ENCODE measurements at regions not wholly inside any gene's neighbourhood (a gene's known extent, or its start where the extent isn't known, plus 50 kb on each side); places are given as distances from the start of the nearest gene placed in this dataset.

DNA sequence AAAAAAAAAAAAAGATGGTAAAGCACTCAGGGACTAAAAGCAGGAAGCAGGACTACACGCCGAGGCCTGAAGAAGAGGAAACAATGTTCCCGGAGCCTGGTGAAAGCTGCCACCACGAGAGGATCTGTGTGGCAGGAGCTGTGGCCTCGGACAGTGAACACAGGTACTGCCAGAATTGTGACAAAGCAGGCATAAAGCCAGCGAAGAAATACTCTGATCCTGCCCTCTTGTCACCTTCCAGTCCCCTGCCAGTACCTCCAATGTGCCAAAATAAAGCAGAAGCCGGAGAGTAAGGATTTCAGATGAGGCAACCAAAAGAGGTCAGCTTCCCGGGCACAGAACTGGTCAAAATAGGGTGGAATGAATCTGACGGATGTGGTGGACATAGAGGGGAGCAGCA is 211.5 kb upstream of the TARS1 start:
- TF ChIP-seq, protein P1, sequence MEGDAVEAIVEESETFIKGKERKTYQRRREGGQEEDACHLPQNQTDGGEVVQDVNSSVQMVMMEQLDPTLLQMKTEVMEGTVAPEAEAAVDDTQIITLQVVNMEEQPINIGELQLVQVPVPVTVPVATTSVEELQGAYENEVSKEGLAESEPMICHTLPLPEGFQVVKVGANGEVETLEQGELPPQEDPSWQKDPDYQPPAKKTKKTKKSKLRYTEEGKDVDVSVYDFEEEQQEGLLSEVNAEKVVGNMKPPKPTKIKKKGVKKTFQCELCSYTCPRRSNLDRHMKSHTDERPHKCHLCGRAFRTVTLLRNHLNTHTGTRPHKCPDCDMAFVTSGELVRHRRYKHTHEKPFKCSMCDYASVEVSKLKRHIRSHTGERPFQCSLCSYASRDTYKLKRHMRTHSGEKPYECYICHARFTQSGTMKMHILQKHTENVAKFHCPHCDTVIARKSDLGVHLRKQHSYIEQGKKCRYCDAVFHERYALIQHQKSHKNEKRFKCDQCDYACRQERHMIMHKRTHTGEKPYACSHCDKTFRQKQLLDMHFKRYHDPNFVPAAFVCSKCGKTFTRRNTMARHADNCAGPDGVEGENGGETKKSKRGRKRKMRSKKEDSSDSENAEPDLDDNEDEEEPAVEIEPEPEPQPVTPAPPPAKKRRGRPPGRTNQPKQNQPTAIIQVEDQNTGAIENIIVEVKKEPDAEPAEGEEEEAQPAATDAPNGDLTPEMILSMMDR (conservative IDR thresholded peaks at IDR 0.05), result no peak

DNA sequence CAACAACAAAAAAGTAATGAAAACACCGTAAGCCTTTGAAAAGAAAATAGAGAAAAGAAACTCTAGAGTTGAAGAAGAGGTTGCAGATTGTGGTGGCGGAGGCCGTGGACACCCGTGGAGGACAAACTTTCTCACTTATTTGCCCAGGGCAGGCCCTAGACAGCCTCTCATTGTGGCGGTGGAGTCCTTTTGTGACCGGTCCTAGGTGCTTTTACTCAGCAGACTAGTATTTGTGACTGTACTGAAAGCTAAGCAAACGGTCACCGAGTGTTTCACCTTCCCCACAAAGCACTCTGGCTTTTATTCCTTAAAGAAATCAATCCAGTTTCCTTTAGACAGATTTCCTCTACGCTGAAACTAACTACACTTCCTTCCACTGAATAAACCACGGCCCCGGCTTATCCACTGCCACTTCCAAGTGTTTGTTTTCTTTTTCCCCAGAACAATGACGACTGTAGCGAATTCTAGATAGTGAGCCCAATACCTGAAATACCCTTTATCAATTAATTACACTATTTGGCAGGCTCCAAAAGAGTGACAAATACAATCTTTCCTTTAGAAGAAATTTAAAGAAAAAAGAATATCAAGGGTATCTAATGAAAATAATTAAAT is 210.2 kb upstream of the TARS1 start:
- Mint-ChIP-seq H3K36me3 (ENCODE audit: low read depth) (no peaks in the 10 kb centered on the region), H3K9me3 (peaks cover 9% of the 10 kb centered on the region), H3K27me3 (ENCODE audit: insufficient read depth) (no peaks in the 10 kb centered on the region), H3K4me1 (peaks cover 53% of the 10 kb centered on the region), H3K27ac (peak overlapping the region; percentile 95), H3K4me3 (no peak overlapping the region)
- Histone ChIP-seq H3K9ac (ENCODE audit: extremely low read depth, low read length, poor library complexity, severe bottlenecking) (no peak overlapping the region), H3K4me3 (ENCODE audit: low read length) (no peak overlapping the region), H3K27ac (ENCODE audit: low read depth, low read length) (no peak overlapping the region), H3K9me3 (ENCODE audit: control insufficient read depth, low read length) (peaks cover 14% of the 10 kb centered on the region), H3K27me3 (ENCODE audit: control insufficient read depth, insufficient read depth, low read length, poor library complexity, severe bottlenecking) (no peaks in the 10 kb centered on the region), H3K4me1 (ENCODE audit: control insufficient read depth, insufficient read depth, low read length) (peaks cover 18% of the 10 kb centered on the region), H3K36me3 (ENCODE audit: control insufficient read depth, insufficient read depth, low read length) (no peaks in the 10 kb centered on the region)
- TF ChIP-seq, protein P1 (conservative IDR thresholded peaks at IDR 0.05), result no peak
- peak; percentile 50 for DNase-seq
- 72 to 90% methylated on average over 10 to 13 of the region's 13 CpGs for WGBS, 2 experiments (ENCODE audit: insufficient coverage in 1 of 2, insufficient read length in 1 of 2)

More for the DNA sequence above, 211.5 kb upstream of the TARS1 start:
- H3K4me3 ChIP-seq (ENCODE audit: low read length), result no peak overlapping the region
- Mint-ChIP-seq H3K4me3 (no peak overlapping the region), H3K27me3 (ENCODE audit: insufficient read depth) (no peaks in the 10 kb centered on the region), H3K4me1 (peaks cover 53% of the 10 kb centered on the region), H3K36me3 (ENCODE audit: low read depth) (no peaks in the 10 kb centered on the region), H3K9me3 (peaks cover 10% of the 10 kb centered on the region), H3K27ac (peak overlapping the region; percentile 18)
- peaks cover 17% of the 10 kb centered on the region for H3K9me3 ChIP-seq (ENCODE audit: control insufficient read depth, low read length)
- DNase-seq, result no peak
- no peaks in the 10 kb centered on the region for H3K36me3 ChIP-seq (ENCODE audit: control insufficient read depth, insufficient read depth, low read length)
- no peak overlapping the region for H3K27ac ChIP-seq (ENCODE audit: low read depth, low read length)
- WGBS, 2 experiments (ENCODE audit: insufficient coverage in 1 of 2, insufficient read length in 1 of 2), result 86 to 93% methylated on average over 9 of the region's 9 CpGs
- no peak overlapping the region for H3K9ac ChIP-seq (ENCODE audit: extremely low read depth, low read length, poor library complexity, severe bottlenecking)
- H3K27me3 ChIP-seq (ENCODE audit: control insufficient read depth, insufficient read depth, low read length, poor library complexity, severe bottlenecking), result no peaks in the 10 kb centered on the region
- H3K4me1 ChIP-seq (ENCODE audit: control insufficient read depth, insufficient read depth, low read length), result peaks cover 18% of the 10 kb centered on the region

DNA sequence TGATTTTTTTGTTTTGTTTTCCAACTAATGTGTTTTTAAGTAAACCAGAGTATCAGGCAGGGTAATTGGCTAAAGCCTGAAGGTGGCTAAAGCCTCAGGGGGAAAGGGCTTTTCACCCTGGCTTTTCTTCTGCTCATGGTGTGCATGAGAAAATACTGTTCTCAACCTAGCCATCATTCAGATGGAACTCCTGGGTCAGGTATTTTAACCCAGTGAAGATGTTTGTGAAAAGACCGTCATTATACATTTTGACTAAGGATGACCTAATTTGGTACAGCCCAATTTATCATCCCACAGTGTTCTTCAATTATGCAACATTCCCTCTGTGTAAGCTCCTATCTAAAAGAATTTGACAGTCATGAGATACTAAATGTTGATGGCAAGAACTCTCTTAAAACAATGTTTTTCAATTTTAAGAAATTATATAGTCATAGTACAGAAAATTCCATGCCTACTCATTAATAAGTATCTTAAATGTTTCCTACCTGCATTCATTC is 209.5 kb upstream of the TARS1 start:
- no peaks in the 10 kb centered on the region for H3K27me3 ChIP-seq (ENCODE audit: control insufficient read depth, insufficient read depth, low read length, poor library complexity, severe bottlenecking)
- H3K9ac ChIP-seq (ENCODE audit: extremely low read depth, low read length, poor library complexity, severe bottlenecking), result no peak overlapping the region
- no peak overlapping the region for H3K4me3 ChIP-seq (ENCODE audit: low read length)
- no peak for DNase-seq
- H3K4me3 Mint-ChIP-seq, result no peak overlapping the region
- peaks cover 18% of the 10 kb centered on the region for H3K4me1 ChIP-seq (ENCODE audit: control insufficient read depth, insufficient read depth, low read length)
- H3K36me3 Mint-ChIP-seq (ENCODE audit: low read depth), result no peaks in the 10 kb centered on the region
- TF ChIP-seq, protein P1 (conservative IDR thresholded peaks at IDR 0.05), result no peak
- H3K27me3 Mint-ChIP-seq (ENCODE audit: insufficient read depth), result no peaks in the 10 kb centered on the region
- H3K27ac Mint-ChIP-seq, result peak overlapping the region; percentile 95
- H3K4me1 Mint-ChIP-seq, result peaks cover 53% of the 10 kb centered on the region
- H3K27ac ChIP-seq (ENCODE audit: low read depth, low read length), result no peak overlapping the region
- H3K9me3 ChIP-seq (ENCODE audit: control insufficient read depth, low read length), result peaks cover 7% of the 10 kb centered on the region
- H3K36me3 ChIP-seq (ENCODE audit: control insufficient read depth, insufficient read depth, low read length), result no peaks in the 10 kb centered on the region
- H3K9me3 Mint-ChIP-seq, result peaks cover 3% of the 10 kb centered on the region
- 91 to 100% methylated on average over 1 of the region's 1 CpG for WGBS, 2 experiments (ENCODE audit: insufficient coverage in 1 of 2, insufficient read length in 1 of 2)
